OCI-LY7 (cell line): ENCODE measurements at regions not wholly inside any gene's neighbourhood (a gene's known extent, or its start where the extent isn't known, plus 50 kb on each side); places are given as distances from the start of the nearest gene placed in this dataset.

Source experiments
- CTCF ChIP-seq: fragments of 200-600 bp; sonication (generic); conservative IDR thresholded peaks from 2 replicates; pipeline ENCODE4 v1.5.1; 2014; ENCODE audit warnings: mild to moderate bottlenecking, antibody characterized with exemption, low read length, moderate library complexity, mixed read lengths
- EZH2phosphoT487 ChIP-seq: fragments of 200-600 bp; sonication (generic); IDR thresholded peaks from 2 replicates; pipeline ENCODE4 v1.6.1; 2018; ENCODE audit warnings: low read depth, borderline replicate concordance, mild to moderate bottlenecking, mixed run types, antibody characterized with exemption, low read length, moderate library complexity, mixed read lengths

DNA sequence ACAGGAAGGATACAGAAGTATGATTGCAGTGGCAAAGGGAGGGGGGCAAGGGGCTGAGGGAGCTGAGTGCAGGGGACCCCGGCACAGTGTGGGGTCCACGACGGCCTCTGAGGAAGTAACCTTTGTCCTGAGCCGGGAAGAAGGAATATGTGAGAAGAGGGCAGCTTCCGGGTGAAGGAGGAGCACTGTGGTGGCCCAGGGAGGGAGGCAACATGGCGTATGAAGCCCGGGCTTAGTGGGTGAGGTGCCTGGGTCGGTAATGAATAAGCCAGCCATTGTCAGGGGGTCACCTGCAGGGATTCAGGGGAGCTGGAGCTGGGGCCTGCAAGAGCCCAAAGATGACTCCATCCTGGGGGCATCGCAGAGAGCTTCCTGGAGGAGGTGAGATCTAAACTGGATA, 200.4 kb downstream of the FOXD2 start:
- TF ChIP-seq CTCF: no peak
- TF ChIP-seq EZH2phosphoT487: no peak
